Calu3 (cell line): ENCODE measurements at regions not wholly inside any gene's neighbourhood (a gene's known extent, or its start where the extent isn't known, plus 50 kb on each side); places are given as distances from the start of the nearest gene placed in this dataset.

Experiments used
- BruUV-seq: library from RNA; stranded (reverse); fragments of 400-500 nt; replicated peaks from 2 replicates; lab custom pipeline; 2021; lab: Mats Ljungman, UMichigan
- CTCF ChIA-PET: fragments of 300-600 bp; sonication (Branson Sonifier 250); formaldehyde crosslinking; loops from one replicate; lab custom pipeline; 2022; ENCODE audit warnings: antibody characterized with exemption; lab: Charles Lee
- DNase-seq: peaks from one replicate; pipeline ENCODE4 v3.0.0; 2022
- H3K27ac Mint-ChIP-seq: one replicate; pipeline ENCODE4 v1.8.0; 2022; ENCODE audit warnings: mixed read lengths; ENCODE audit not compliant: unreplicated experiment
- H3K27me3 Mint-ChIP-seq: one replicate; pipeline ENCODE4 v1.8.0; 2022; ENCODE audit warnings: mixed read lengths; ENCODE audit not compliant: unreplicated experiment
- H3K36me3 Mint-ChIP-seq: one replicate; pipeline ENCODE4 v1.8.0; 2022; ENCODE audit warnings: mild to moderate bottlenecking, moderate library complexity, mixed read lengths; ENCODE audit not compliant: insufficient read depth, unreplicated experiment
- H3K4me1 Mint-ChIP-seq: one replicate; pipeline ENCODE4 v1.8.0; 2022; ENCODE audit warnings: mild to moderate bottlenecking, low read depth, mixed read lengths; ENCODE audit not compliant: unreplicated experiment
- H3K4me3 Mint-ChIP-seq: one replicate; pipeline ENCODE4 v1.8.0; 2022; ENCODE audit warnings: mild to moderate bottlenecking, low read depth, moderate library complexity, mixed read lengths; ENCODE audit not compliant: unreplicated experiment
- H3K9me3 Mint-ChIP-seq: one replicate; pipeline ENCODE4 v1.8.0; 2022; ENCODE audit warnings: low read depth, mixed read lengths; ENCODE audit not compliant: unreplicated experiment
- CTCF ChIP-seq: fragments of 200-600 bp; IDR thresholded peaks from one replicate; pipeline ENCODE4 v1.8.0; 2022; ENCODE audit warnings: antibody characterized with exemption; ENCODE audit not compliant: unreplicated experiment
- intact Hi-C: fragments of 100-400 bp; cut with micrococcal nuclease; formaldehyde crosslinking; loops from one replicate; pipeline ENCODE4 v1.10.0; 2022; ENCODE audit not compliant: unreplicated experiment

- Mint-ChIP-seq H3K27me3 (no peaks in the 10 kb centered on the region), H3K9me3 (peaks cover 18% of the 10 kb centered on the region), H3K4me3 (no peak overlapping the region), H3K36me3 (no peaks in the 10 kb centered on the region), H3K4me1 (no peaks in the 10 kb centered on the region), H3K27ac (no peak overlapping the region)
- no TSS peak for BruUV-seq
- intact Hi-C loops, result no loop called here
- no peak for TF ChIP-seq CTCF
- CTCF ChIA-PET, result no interaction called here
- no peak for DNase-seq
Observed at GRCh38 chr16:64543441-64543840, 578.4 kb downstream of the CDH11 start.

GRCh38 chr16:64543031-64543430 is 578.8 kb downstream of the CDH11 start:
- CTCF ChIA-PET, result no interaction called here
- Mint-ChIP-seq H3K27me3 (no peaks in the 10 kb centered on the region), H3K36me3 (no peaks in the 10 kb centered on the region), H3K4me1 (no peaks in the 10 kb centered on the region), H3K27ac (no peak overlapping the region), H3K9me3 (peaks cover 17% of the 10 kb centered on the region), H3K4me3 (no peak overlapping the region)
- BruUV-seq, result no TSS peak
- TF ChIP-seq CTCF, result no peak
- no peak for DNase-seq
- intact Hi-C loops, result no loop called here

- DNase-seq, result no peak
- Mint-ChIP-seq H3K27ac (no peak overlapping the region), H3K4me3 (no peak overlapping the region), H3K27me3 (no peaks in the 10 kb centered on the region), H3K36me3 (no peaks in the 10 kb centered on the region), H3K9me3 (peaks cover 13% of the 10 kb centered on the region), H3K4me1 (no peaks in the 10 kb centered on the region)
- CTCF ChIA-PET, result no interaction called here
- intact Hi-C loops, result no loop called here
- no TSS peak for BruUV-seq
- TF ChIP-seq CTCF, result no peak
Observed at GRCh38 chr16:64542152-64542551, 579.7 kb downstream of the CDH11 start.

- peaks cover 13% of the 10 kb centered on the region for H3K9me3 Mint-ChIP-seq
- CTCF ChIA-PET, result no interaction called here
- no peaks in the 10 kb centered on the region for H3K27me3 Mint-ChIP-seq
- no peaks in the 10 kb centered on the region for H3K4me1 Mint-ChIP-seq
- H3K27ac Mint-ChIP-seq, result no peak overlapping the region
- BruUV-seq, result no TSS peak
- H3K36me3 Mint-ChIP-seq, result no peaks in the 10 kb centered on the region
- no peak overlapping the region for H3K4me3 Mint-ChIP-seq
- no peak for DNase-seq
- intact Hi-C loops, result no loop called here
- no peak for TF ChIP-seq CTCF
Observed at GRCh38 chr16:64541621-64542020, 580.2 kb downstream of the CDH11 start.
